ENCODE measurements at regions not wholly inside any gene's neighbourhood (a gene's known extent, or its start where the extent isn't known, plus 50 kb on each side); places are given as distances from the start of the nearest gene placed in this dataset.

DNA sequence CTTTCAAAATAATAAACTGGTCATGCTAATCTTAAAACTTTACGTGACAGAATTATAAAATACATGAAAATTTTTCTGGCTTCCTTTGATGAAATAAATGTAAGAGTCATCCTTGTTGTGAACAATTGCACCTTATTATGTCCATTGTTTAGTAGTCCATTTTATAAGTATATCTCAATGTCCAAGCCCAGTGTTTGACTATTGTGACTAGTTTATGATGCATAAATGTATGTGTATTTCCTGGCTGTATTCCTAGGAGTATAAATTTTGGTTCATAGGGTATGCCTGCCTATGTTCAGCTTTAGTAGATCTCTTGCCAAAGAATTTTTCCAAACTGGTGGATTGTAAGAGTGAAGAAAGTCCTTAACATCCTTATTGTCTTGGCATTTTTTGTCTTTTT is 2895.5 kb upstream of the PCDH20 start:
- no peak for DNase-seq (ENCODE audit: low spot score in 2 of 2)
- H3K36me3 ChIP-seq, result no peaks in the 10 kb centered on the region
- peaks cover 4% of the 10 kb centered on the region for H3K9me3 ChIP-seq
- H3K27ac ChIP-seq, result no peak overlapping the region
- no peak overlapping the region for H3K4me3 ChIP-seq
- no peaks in the 10 kb centered on the region for H3K27me3 ChIP-seq
- no peak for TF ChIP-seq EP300 (IDR thresholded peaks at IDR 0.05)
- TF ChIP-seq POLR2AphosphoS5 (IDR thresholded peaks at IDR 0.05), result no peak
- TF ChIP-seq, protein P1, sequence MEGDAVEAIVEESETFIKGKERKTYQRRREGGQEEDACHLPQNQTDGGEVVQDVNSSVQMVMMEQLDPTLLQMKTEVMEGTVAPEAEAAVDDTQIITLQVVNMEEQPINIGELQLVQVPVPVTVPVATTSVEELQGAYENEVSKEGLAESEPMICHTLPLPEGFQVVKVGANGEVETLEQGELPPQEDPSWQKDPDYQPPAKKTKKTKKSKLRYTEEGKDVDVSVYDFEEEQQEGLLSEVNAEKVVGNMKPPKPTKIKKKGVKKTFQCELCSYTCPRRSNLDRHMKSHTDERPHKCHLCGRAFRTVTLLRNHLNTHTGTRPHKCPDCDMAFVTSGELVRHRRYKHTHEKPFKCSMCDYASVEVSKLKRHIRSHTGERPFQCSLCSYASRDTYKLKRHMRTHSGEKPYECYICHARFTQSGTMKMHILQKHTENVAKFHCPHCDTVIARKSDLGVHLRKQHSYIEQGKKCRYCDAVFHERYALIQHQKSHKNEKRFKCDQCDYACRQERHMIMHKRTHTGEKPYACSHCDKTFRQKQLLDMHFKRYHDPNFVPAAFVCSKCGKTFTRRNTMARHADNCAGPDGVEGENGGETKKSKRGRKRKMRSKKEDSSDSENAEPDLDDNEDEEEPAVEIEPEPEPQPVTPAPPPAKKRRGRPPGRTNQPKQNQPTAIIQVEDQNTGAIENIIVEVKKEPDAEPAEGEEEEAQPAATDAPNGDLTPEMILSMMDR (IDR thresholded peaks at IDR 0.05), result no peak
- no peak for TF ChIP-seq POLR2A (IDR thresholded peaks at IDR 0.05)
- no peaks in the 10 kb centered on the region for H3K4me1 ChIP-seq
- WGBS, result 87% methylated on average over 1 of the region's 1 CpG

DNA sequence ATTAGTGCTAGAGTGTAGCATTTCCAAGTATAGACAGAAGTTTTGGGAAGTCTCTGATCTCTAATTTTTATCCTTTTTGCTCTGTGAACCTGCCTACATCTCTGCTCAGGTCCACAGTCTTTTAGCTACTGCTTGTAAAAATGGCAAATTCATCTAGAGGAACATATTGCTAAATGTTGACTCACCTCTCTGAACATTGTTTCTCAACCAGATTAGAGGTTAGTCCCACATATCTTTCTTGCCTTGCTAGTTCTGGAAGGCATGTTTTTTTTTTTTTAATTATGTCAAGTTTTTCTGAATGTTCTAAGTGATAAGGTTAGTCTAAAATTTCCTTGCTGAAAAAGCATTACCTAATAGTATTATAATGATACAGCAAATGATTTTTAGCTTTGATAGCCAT is 2889.6 kb upstream of the PCDH20 start:
- H3K27ac ChIP-seq, result no peak overlapping the region
- no peaks in the 10 kb centered on the region for H3K9me3 ChIP-seq
- H3K27me3 ChIP-seq, result no peaks in the 10 kb centered on the region
- H3K4me1 ChIP-seq, result no peaks in the 10 kb centered on the region
- no peak for DNase-seq (ENCODE audit: low spot score in 2 of 2)
- H3K36me3 ChIP-seq, result no peaks in the 10 kb centered on the region
- no peak overlapping the region for H3K4me3 ChIP-seq
- TF ChIP-seq POLR2A (IDR thresholded peaks at IDR 0.05) (no peak), EP300 (IDR thresholded peaks at IDR 0.05) (no peak), POLR2AphosphoS5 (IDR thresholded peaks at IDR 0.05) (no peak)
- TF ChIP-seq, protein P1 (IDR thresholded peaks at IDR 0.05), result no peak

DNA sequence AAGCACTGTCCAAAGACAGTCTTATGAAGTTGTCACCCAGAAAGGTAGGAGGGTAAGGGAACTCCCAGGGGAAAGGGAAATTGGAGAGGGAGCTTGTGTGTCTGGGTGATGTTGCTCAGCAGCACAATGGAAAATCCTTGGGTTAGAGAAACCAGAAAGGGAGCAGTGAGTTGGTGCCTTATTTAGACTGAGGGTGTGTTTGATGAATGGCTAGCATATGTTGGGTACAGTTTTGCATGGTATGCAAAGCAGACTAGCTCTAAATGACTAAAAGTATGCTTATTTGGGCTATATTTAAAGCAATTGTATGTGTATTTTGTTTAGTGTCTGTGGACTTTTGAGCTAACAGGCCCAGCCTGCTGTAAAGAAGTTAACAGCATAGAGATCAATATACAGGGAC is 2884.6 kb upstream of the PCDH20 start:
- Histone ChIP-seq H3K36me3 (no peaks in the 10 kb centered on the region), H3K4me1 (no peaks in the 10 kb centered on the region), H3K27ac (no peak overlapping the region), H3K27me3 (no peaks in the 10 kb centered on the region), H3K9me3 (no peaks in the 10 kb centered on the region), H3K4me3 (no peak overlapping the region)
- TF ChIP-seq EP300 (IDR thresholded peaks at IDR 0.05), result no peak
- TF ChIP-seq, protein P1 (IDR thresholded peaks at IDR 0.05), result no peak
- no peak for TF ChIP-seq POLR2A (IDR thresholded peaks at IDR 0.05)
- TF ChIP-seq POLR2AphosphoS5 (IDR thresholded peaks at IDR 0.05), result no peak
- DNase-seq (ENCODE audit: low spot score in 2 of 2), result no peak

DNA sequence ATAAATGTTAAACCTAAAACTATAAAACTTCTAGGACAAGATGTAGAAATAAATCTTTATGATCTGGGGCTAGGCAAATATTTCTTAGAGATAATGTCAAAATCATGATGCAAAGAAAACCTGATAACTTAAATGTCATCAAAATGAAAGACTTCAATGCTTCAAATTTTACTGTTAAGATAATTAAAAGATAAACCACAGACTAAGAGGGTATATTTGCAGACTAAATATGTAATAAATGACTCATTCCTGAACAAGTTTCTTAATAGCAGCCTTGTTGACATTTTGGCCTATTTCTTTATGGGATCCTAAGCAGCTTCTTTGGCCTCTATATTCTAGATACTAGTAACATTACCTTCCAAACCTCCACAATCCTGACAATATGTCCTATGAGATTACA is 2878.3 kb upstream of the PCDH20 start:
- no peak for DNase-seq (ENCODE audit: low spot score in 2 of 2)
- no peaks in the 10 kb centered on the region for H3K4me1 ChIP-seq
- H3K27ac ChIP-seq, result no peak overlapping the region

DNA sequence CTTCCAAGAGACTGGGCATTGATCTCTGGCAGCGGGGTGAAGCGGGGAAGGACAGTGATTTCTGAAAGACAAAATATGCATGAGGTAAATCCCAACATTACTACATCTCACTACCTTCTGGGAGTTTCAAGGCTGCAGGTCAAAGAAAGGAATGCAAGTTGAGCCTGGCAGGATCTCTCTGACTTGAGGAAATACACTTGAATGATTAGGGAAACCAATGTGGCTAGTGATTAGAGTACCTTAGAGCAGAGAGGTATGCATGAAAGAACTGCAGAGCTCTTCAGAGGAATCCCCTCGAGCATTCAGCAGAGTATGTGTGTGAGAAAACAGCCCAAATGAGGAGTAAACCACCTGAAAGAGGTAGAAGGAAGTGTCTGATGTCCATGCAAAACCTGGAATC is 2874.1 kb upstream of the PCDH20 start:
- no peak overlapping the region for H3K4me3 ChIP-seq
- WGBS, result 75% methylated on average over 3 of the region's 3 CpGs
- no peak overlapping the region for H3K27ac ChIP-seq
- no peaks in the 10 kb centered on the region for H3K27me3 ChIP-seq
- H3K4me1 ChIP-seq, result no peaks in the 10 kb centered on the region
- TF ChIP-seq POLR2AphosphoS5 (IDR thresholded peaks at IDR 0.05) (no peak), POLR2A (IDR thresholded peaks at IDR 0.05) (no peak), EP300 (IDR thresholded peaks at IDR 0.05) (no peak)
- TF ChIP-seq, protein P1 (IDR thresholded peaks at IDR 0.05), result no peak
- no peaks in the 10 kb centered on the region for H3K9me3 ChIP-seq
- H3K36me3 ChIP-seq, result no peaks in the 10 kb centered on the region
- DNase-seq (ENCODE audit: low spot score in 2 of 2), result no peak

More for the DNA sequence above, 2878.3 kb upstream of the PCDH20 start:
- Histone ChIP-seq H3K9me3 (no peaks in the 10 kb centered on the region), H3K4me3 (no peak overlapping the region), H3K36me3 (no peaks in the 10 kb centered on the region), H3K27me3 (no peaks in the 10 kb centered on the region)
- TF ChIP-seq POLR2AphosphoS5 (IDR thresholded peaks at IDR 0.05) (no peak), POLR2A (IDR thresholded peaks at IDR 0.05) (no peak), EP300 (IDR thresholded peaks at IDR 0.05) (no peak)
- TF ChIP-seq, protein P1 (IDR thresholded peaks at IDR 0.05), result no peak

All from suprapubic skin (tissue), 4 donors.